ENCODE measurements at regions not wholly inside any gene's neighbourhood (a gene's known extent, or its start where the extent isn't known, plus 50 kb on each side); places are given as distances from the start of the nearest gene placed in this dataset.

DNA sequence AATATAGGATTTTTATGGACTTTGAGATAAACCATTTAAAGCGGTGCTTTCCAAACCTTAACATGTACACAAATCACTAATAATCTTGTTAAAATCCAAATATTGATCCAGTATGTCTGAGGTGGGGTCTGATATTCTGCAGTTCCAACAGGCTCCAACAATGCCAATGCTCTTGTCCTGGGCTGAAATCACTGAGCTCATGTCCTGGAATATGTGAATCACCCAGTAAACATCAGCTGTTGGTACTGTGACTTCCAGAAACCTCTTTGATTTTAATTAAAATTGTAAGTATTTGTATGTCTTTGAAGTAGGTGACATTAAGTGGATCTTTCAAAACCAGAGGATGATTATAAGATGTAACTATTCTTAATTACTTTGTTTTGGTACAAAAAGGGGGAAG is 52.8 kb upstream of the CAST start:
- no peak overlapping the region for H2BK5ac ChIP-seq (ENCODE audit: low read depth, low read length)
- no peak overlapping the region for H3K18ac ChIP-seq (ENCODE audit: extremely low read depth, low read length)
- 31% methylated on average over 1 of the region's 1 CpG; no CpG with 5 or more reads in 1 of the 2 experiments for WGBS, 2 experiments (ENCODE audit: extremely low coverage in 1 of 2, insufficient coverage in 1 of 2, insufficient read length in 1 of 2, insufficient replicate concordance in 2 of 2, low coverage in 1 of 2, low lambda C conversion rate in 2 of 2, missing lambda C conversion rate in 1 of 2)
- no peak overlapping the region for H3K4me2 ChIP-seq (ENCODE audit: insufficient read depth in 1 of 2, low read depth in 2 of 2, low read length in 2 of 2)
- H3K14ac ChIP-seq (ENCODE audit: insufficient read length): no peak overlapping the region
- no peak overlapping the region for H3K4me3 ChIP-seq (ENCODE audit: extremely low read depth in 1 of 4, insufficient read depth in 2 of 4, low read depth in 3 of 4, low read length in 4 of 4)
- H2AK5ac ChIP-seq (ENCODE audit: low read depth, low read length): no peak overlapping the region
- H3K4ac ChIP-seq (replicated peaks; ENCODE audit: insufficient read length, low read depth, low read length): no peak overlapping the region
- H3K27me3 ChIP-seq (replicated peaks in 1 of 4; ENCODE audit: control insufficient read depth in 3 of 4, extremely low read depth in 1 of 4, insufficient read depth in 3 of 4, low read length in 3 of 4): no peaks in the 10 kb centered on the region
- no peak overlapping the region for H4K91ac ChIP-seq (replicated peaks; ENCODE audit: insufficient read length, low read length)
- CTCF ChIA-PET (ENCODE audit: partially characterized antibody): interaction anchor here (0.9 to 11.4 kb wide), 6 partner anchors 9 to 378 kb away, joined by 3 to 89 read pairs (median 5); no protein-coding TSS in a partner anchor
- H4K5ac ChIP-seq (ENCODE audit: insufficient read length, low read depth, low read length): no peak overlapping the region
- no peak overlapping the region for H4K8ac ChIP-seq (ENCODE audit: extremely low read depth, insufficient read depth, low read length)
- H2BK20ac ChIP-seq (ENCODE audit: low read length): no peak overlapping the region
- FAIRE-seq (no peak), DNase-seq (ENCODE audit: low read depth in 1 of 2, low spot score in 2 of 2) (no peak)
- peaks cover 0 to 7% (median 0%) of the 10 kb centered on the region in 4 experiments; a peak in 1 of 7 replicates for H3K4me1 ChIP-seq (replicated peaks in 1 of 4; ENCODE audit: control insufficient read depth in 3 of 4, insufficient read depth in 4 of 4, low read length in 3 of 4)
- H3K56ac ChIP-seq (replicated peaks; ENCODE audit: insufficient read length, low read depth, low read length): no peak overlapping the region
- H3K27ac ChIP-seq (ENCODE audit: low read depth, low read length): no peak overlapping the region
- no peak overlapping the region for H2BK12ac ChIP-seq (ENCODE audit: low read depth, low read length)
- no peaks in the 10 kb centered on the region for H3K79me1 ChIP-seq (ENCODE audit: low read depth, low read length)
- H2AFZ ChIP-seq (ENCODE audit: low read length): no peak overlapping the region
- no peaks in the 10 kb centered on the region for H3K79me2 ChIP-seq (ENCODE audit: control insufficient read depth in 1 of 2, insufficient read depth in 2 of 2, low read length in 2 of 2)
- H2BK120ac ChIP-seq (replicated peaks; ENCODE audit: low read depth, low read length): no peak overlapping the region
- H3K9ac ChIP-seq (replicated peaks in 1 of 4; ENCODE audit: extremely low read depth in 1 of 4, low read depth in 3 of 4, low read length in 3 of 4): no peak overlapping the region
- H2BK15ac ChIP-seq (ENCODE audit: low read length): no peak overlapping the region
- H3K23ac ChIP-seq (ENCODE audit: insufficient read length): no peak overlapping the region
- no peaks in the 10 kb centered on the region for H3K23me2 ChIP-seq (ENCODE audit: low read depth, low read length)
- POLR2A ChIA-PET (ENCODE audit: partially characterized antibody): no interaction called here
- H3K36me3 ChIP-seq (ENCODE audit: control insufficient read depth in 2 of 4, insufficient read depth in 4 of 4, low read length in 3 of 4): no peaks in the 10 kb centered on the region
- no peaks in the 10 kb centered on the region for H4K20me1 ChIP-seq (replicated peaks in 1 of 2; ENCODE audit: control insufficient read depth in 1 of 2, insufficient read depth in 2 of 2, low read length in 2 of 2)
- no peaks in the 10 kb centered on the region for H3K9me3 ChIP-seq (ENCODE audit: insufficient read depth in 2 of 2, low read depth in 1 of 2, low read length in 1 of 2)
- TF ChIP-seq YY1 (IDR thresholded peaks at IDR 0.05; ENCODE audit: low read depth, low read length) (no peak), SIX5 (IDR thresholded peaks at IDR 0.05; ENCODE audit: low read depth, low read length) (no peak), KDM4A (IDR thresholded peaks at IDR 0.05; ENCODE audit: low read depth, low read length, severe bottlenecking) (no peak), RNF2 (IDR thresholded peaks at IDR 0.05; ENCODE audit: borderline replicate concordance, low read depth, low read length, missing control alignments, poor library complexity, severe bottlenecking) (no peak), POLR2AphosphoS5 (IDR thresholded peaks at IDR 0.05; ENCODE audit: low read depth, low read length) (no peak), ASH2L (IDR thresholded peaks at IDR 0.05; ENCODE audit: low read length) (no peak), EZH2 (IDR thresholded peaks at IDR 0.05; ENCODE audit: low read depth, low read length, severe bottlenecking) (no peak), SRF (IDR thresholded peaks at IDR 0.05; ENCODE audit: low read depth, low read length) (no peak), TCF12 (IDR thresholded peaks at IDR 0.05; ENCODE audit: low read depth, low read length) (no peak), CBX5 (IDR thresholded peaks at IDR 0.05; ENCODE audit: low read depth, low read length) (no peak)
- TF ChIP-seq, protein P1, sequence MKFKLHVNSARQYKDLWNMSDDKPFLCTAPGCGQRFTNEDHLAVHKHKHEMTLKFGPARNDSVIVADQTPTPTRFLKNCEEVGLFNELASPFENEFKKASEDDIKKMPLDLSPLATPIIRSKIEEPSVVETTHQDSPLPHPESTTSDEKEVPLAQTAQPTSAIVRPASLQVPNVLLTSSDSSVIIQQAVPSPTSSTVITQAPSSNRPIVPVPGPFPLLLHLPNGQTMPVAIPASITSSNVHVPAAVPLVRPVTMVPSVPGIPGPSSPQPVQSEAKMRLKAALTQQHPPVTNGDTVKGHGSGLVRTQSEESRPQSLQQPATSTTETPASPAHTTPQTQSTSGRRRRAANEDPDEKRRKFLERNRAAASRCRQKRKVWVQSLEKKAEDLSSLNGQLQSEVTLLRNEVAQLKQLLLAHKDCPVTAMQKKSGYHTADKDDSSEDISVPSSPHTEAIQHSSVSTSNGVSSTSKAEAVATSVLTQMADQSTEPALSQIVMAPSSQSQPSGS (IDR thresholded peaks at IDR 0.05; ENCODE audit: low read length): no peak

All from H1 (cell line).